SK-N-SH (cell line): ENCODE measurements at regions not wholly inside any gene's neighbourhood (a gene's known extent, or its start where the extent isn't known, plus 50 kb on each side); places are given as distances from the start of the nearest gene placed in this dataset.

Experiments used
- CTCF ChIA-PET: fragments of 300-600, 350-600 bp; formaldehyde crosslinking; extraction: SDS; loops from one replicate; lab custom pipeline; 2021; lab: Yijun Ruan, JAX
- POLR2A ChIA-PET: fragments of 350-600 bp; sonication (Branson Sonifier 250); formaldehyde crosslinking; extraction: SDS; loops from one replicate; lab custom pipeline; 2020; ENCODE audit warnings: antibody characterized with exemption, inconsistent platforms; lab: Yijun Ruan, JAX
- DNase-seq: peaks from one replicate; pipeline ENCODE4 v3.0.0; 2012
- H2AFZ ChIP-seq: fragments of 200-600 bp; sonication (generic); 2 replicates; pipeline ENCODE4 v1.8.1; 2016; ENCODE audit warnings: antibody characterized with exemption, mild to moderate bottlenecking, low read depth
- H3F3A ChIP-seq: fragments of 200-600 bp; sonication (generic); replicated peaks from 2 replicates; pipeline ENCODE3; 2016; ENCODE audit warnings: antibody characterized with exemption, mild to moderate bottlenecking; ENCODE audit not compliant: insufficient read depth
- H3K27ac ChIP-seq, 2 experiments: fragments of 200-500 bp in 1 of 2; fragments of 200-600 bp in 1 of 2; sonication (Bioruptor generic) in 1 of 2; sonication (generic), shearing (Covaris generic) in 1 of 2; 2 replicates each; pipeline versions ENCODE4 v1.5.1 to v1.6.1; 2014 to 2016; ENCODE audit warnings: low read depth in 2 of 2, inconsistent platforms in 1 of 2, low read length in 1 of 2, mild to moderate bottlenecking in 1 of 2, mixed read lengths in 1 of 2
- H3K27me3 ChIP-seq: fragments of 200-600 bp; sonication (generic), shearing (Covaris generic); 2 replicates; pipeline ENCODE4 v1.6.1; 2016; ENCODE audit warnings: mixed run types; ENCODE audit not compliant: insufficient read depth
- H3K36me3 ChIP-seq, 2 experiments: fragments of 200-500 bp in 1 of 2; fragments of 200-600 bp in 1 of 2; sonication (Bioruptor generic) in 1 of 2; sonication (generic) in 1 of 2; replicated peaks in 1 of 2; 2 replicates each; pipeline versions ENCODE3 to v1.5.1; 2014 to 2016; ENCODE audit warnings: low read length in 1 of 2, mild to moderate bottlenecking in 1 of 2; ENCODE audit not compliant: insufficient read depth in 2 of 2, control insufficient read depth in 1 of 2
- H3K4me1 ChIP-seq, 2 experiments: fragments of 200-500 bp in 1 of 2; fragments of 200-600 bp in 1 of 2; sonication (Bioruptor generic) in 1 of 2; sonication (generic), shearing (Covaris generic) in 1 of 2; 2 replicates each; pipeline versions ENCODE4 v1.5.1 to v1.6.1; 2014 to 2016; ENCODE audit warnings: low read depth in 1 of 2, low read length in 1 of 2, mixed run types in 1 of 2; ENCODE audit not compliant: insufficient read depth in 2 of 2, control insufficient read depth in 1 of 2
- H3K4me2 ChIP-seq: fragments of 200-600 bp; sonication (generic), shearing (Covaris generic); 2 replicates; pipeline ENCODE4 v1.6.1; 2017; ENCODE audit warnings: mixed run types
- H3K4me3 ChIP-seq, 2 experiments: fragments of 200-500 bp in 1 of 2; fragments of 200-600 bp in 1 of 2; sonication (Bioruptor generic) in 1 of 2; sonication (generic), shearing (Covaris generic) in 1 of 2; 2 replicates each; pipeline versions ENCODE4 v1.5.1 to v1.8.1; 2014 to 2016; ENCODE audit warnings: low read depth in 2 of 2, inconsistent platforms in 1 of 2, low read length in 1 of 2, mild to moderate bottlenecking in 1 of 2, mixed read lengths in 1 of 2, moderate library complexity in 1 of 2
- H3K79me2 ChIP-seq: fragments of 200-600 bp; sonication (generic); 2 replicates; pipeline ENCODE4 v1.8.1; 2017; ENCODE audit warnings: mild to moderate bottlenecking; ENCODE audit not compliant: insufficient read depth
- H3K9ac ChIP-seq: fragments of 200-600 bp; sonication (generic); 2 replicates; pipeline ENCODE4 v1.6.1; 2017; ENCODE audit warnings: mixed run types
- H3K9me2 ChIP-seq: fragments of 200-600 bp; sonication (generic); 2 replicates; pipeline ENCODE4 v1.6.1; 2017; ENCODE audit warnings: mixed run types
- H3K9me3 ChIP-seq: fragments of 200-600 bp; sonication (generic); 2 replicates; pipeline ENCODE4 v1.6.1; 2017; ENCODE audit warnings: mixed run types, mild to moderate bottlenecking, moderate library complexity
- H4K20me1 ChIP-seq: fragments of 200-600 bp; sonication (generic); 2 replicates; pipeline ENCODE4 v1.6.1; 2017; ENCODE audit warnings: mild to moderate bottlenecking, mixed run types; ENCODE audit not compliant: insufficient read depth
- CHD2 ChIP-seq: fragments of 150-350 bp; IDR thresholded peaks from 2 replicates; pipeline ENCODE4 v1.6.1; 2018; ENCODE audit warnings: low read length; ENCODE audit not compliant: partially characterized antibody
- CTCF ChIP-seq: fragments of 200-600 bp; sonication (generic); IDR thresholded peaks from 2 replicates; pipeline ENCODE4 v1.6.1; 2017; ENCODE audit warnings: antibody characterized with exemption, mild to moderate bottlenecking, moderate library complexity
- ELF1 ChIP-seq: IDR thresholded peaks from 2 replicates; pipeline ENCODE4 v1.4.0; 2012
- EP300 ChIP-seq, 2 experiments: IDR thresholded peaks; 2 replicates each; pipeline versions ENCODE4 v1.4.0 to v1.6.1; 2012; ENCODE audit warnings: borderline replicate concordance in 1 of 2, low read depth in 1 of 2, low read length in 1 of 2
- EZH2phosphoT487 ChIP-seq: fragments of 200-600 bp; sonication (generic); IDR thresholded peaks from 2 replicates; pipeline ENCODE4 v1.6.1; 2017; ENCODE audit warnings: low read depth, mixed run types, mild to moderate bottlenecking, antibody characterized with exemption, moderate library complexity, borderline replicate concordance
- FOSL2 ChIP-seq: IDR thresholded peaks from 2 replicates; pipeline ENCODE4 v1.4.0; 2012; ENCODE audit warnings: low read depth, mild to moderate bottlenecking, moderate library complexity, borderline replicate concordance
- FOXJ3 ChIP-seq: sonication (generic); formaldehyde crosslinking; IDR thresholded peaks from 2 replicates; pipeline ENCODE4 v1.5.1; 2020; ENCODE audit warnings: mild to moderate bottlenecking, missing genetic modification reagents
- JUND ChIP-seq: IDR thresholded peaks from 2 replicates; pipeline ENCODE4 v1.4.0; 2012
- MAX ChIP-seq: IDR thresholded peaks from 2 replicates; pipeline ENCODE4 v1.4.0; 2012; ENCODE audit warnings: low read depth
- MXI1 ChIP-seq: IDR thresholded peaks from 2 replicates; pipeline ENCODE4 v1.6.1; 2012; ENCODE audit warnings: mild to moderate bottlenecking, low read depth, low read length, improper control_type of control experiment
- NFIC ChIP-seq: IDR thresholded peaks from 2 replicates; pipeline ENCODE4 v1.4.0; 2012; ENCODE audit warnings: borderline replicate concordance
- NRF1 ChIP-seq: IDR thresholded peaks from 2 replicates; pipeline ENCODE4 v1.6.1; 2012; ENCODE audit warnings: low read depth, mild to moderate bottlenecking, low read length
- POLR2AphosphoS5 ChIP-seq: IDR thresholded peaks from 2 replicates; pipeline ENCODE4 v1.6.1; 2012; ENCODE audit warnings: low read depth, low read length
- RAD21 ChIP-seq: IDR thresholded peaks from 2 replicates; pipeline ENCODE4 v1.6.1; 2012; ENCODE audit warnings: mild to moderate bottlenecking, low read length
- RCOR1 ChIP-seq: fragments of 150-350 bp; IDR thresholded peaks from 2 replicates; pipeline ENCODE4 v1.6.1; 2017; ENCODE audit warnings: antibody characterized with exemption, low read length
- RXRA ChIP-seq: IDR thresholded peaks from 2 replicates; pipeline ENCODE4 v1.4.0; 2012; ENCODE audit warnings: low read depth, mild to moderate bottlenecking, borderline replicate concordance
- SIN3A ChIP-seq: IDR thresholded peaks from 2 replicates; pipeline ENCODE4 v1.6.1; 2012; ENCODE audit warnings: low read depth, mild to moderate bottlenecking, low read length, moderate library complexity, borderline replicate concordance
- TAF1 ChIP-seq: IDR thresholded peaks from 2 replicates; pipeline ENCODE4 v1.6.1; 2012; ENCODE audit warnings: low read depth, mild to moderate bottlenecking, low read length, moderate library complexity, borderline replicate concordance
- TEAD4 ChIP-seq: IDR thresholded peaks from 2 replicates; pipeline ENCODE4 v1.4.0; 2012; ENCODE audit warnings: mild to moderate bottlenecking, borderline replicate concordance; ENCODE audit not compliant: insufficient read depth
- WGBS: methylation state at CpG from one replicate; pipeline ENCODE4 v1.1.6; 2017; ENCODE audit warnings: low lambda C conversion rate; 5-methylcytosine and 5-hydroxymethylcytosine counted together
- TF ChIP-seq, protein P1 (sequence below): fragments of 150-350 bp; IDR thresholded peaks from 2 replicates; pipeline ENCODE4 v1.6.1; 2016; ENCODE audit warnings: mild to moderate bottlenecking, low read depth, low read length
- TF ChIP-seq, protein P2 (sequence below): IDR thresholded peaks from 2 replicates; pipeline ENCODE4 v1.4.0; 2012; ENCODE audit warnings: low read depth, borderline replicate concordance
- TF ChIP-seq, protein P3 (sequence below): IDR thresholded peaks from 2 replicates; pipeline ENCODE4; 2012

- ChIA-PET CTCF (no interaction called here), POLR2A (no interaction called here)
- Histone ChIP-seq H3K4me1 (no peaks in the 10 kb centered on the region), H3F3A (no peaks in the 10 kb centered on the region), H3K9me3 (no peaks in the 10 kb centered on the region), H3K36me3 (no peaks in the 10 kb centered on the region), H3K4me2 (no peak overlapping the region), H3K27ac (no peak overlapping the region), H2AFZ (no peak overlapping the region), H4K20me1 (no peaks in the 10 kb centered on the region), H3K27me3 (no peaks in the 10 kb centered on the region), H3K79me2 (no peaks in the 10 kb centered on the region), H3K9ac (no peak overlapping the region), H3K4me3 (no peak overlapping the region), H3K9me2 (no peaks in the 10 kb centered on the region)
- TF ChIP-seq, protein P1, sequence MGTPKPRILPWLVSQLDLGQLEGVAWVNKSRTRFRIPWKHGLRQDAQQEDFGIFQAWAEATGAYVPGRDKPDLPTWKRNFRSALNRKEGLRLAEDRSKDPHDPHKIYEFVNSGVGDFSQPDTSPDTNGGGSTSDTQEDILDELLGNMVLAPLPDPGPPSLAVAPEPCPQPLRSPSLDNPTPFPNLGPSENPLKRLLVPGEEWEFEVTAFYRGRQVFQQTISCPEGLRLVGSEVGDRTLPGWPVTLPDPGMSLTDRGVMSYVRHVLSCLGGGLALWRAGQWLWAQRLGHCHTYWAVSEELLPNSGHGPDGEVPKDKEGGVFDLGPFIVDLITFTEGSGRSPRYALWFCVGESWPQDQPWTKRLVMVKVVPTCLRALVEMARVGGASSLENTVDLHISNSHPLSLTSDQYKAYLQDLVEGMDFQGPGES, result no peak
- TF ChIP-seq CTCF (no peak), NFIC (no peak), MAX (no peak), FOSL2 (no peak), JUND (no peak), EZH2phosphoT487 (no peak), RAD21 (no peak), RXRA (no peak), TEAD4 (no peak), TAF1 (no peak), FOXJ3 (CRISPR knock-in tag) (no peak), MXI1 (no peak)
- TF ChIP-seq, protein P2, sequence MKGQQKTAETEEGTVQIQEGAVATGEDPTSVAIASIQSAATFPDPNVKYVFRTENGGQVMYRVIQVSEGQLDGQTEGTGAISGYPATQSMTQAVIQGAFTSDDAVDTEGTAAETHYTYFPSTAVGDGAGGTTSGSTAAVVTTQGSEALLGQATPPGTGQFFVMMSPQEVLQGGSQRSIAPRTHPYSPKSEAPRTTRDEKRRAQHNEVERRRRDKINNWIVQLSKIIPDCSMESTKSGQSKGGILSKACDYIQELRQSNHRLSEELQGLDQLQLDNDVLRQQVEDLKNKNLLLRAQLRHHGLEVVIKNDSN, result no peak
- DNase-seq, result no peak
Measured at GRCh38 chr5:155750571-155750970, 576.4 kb upstream of the SGCD start.

DNA sequence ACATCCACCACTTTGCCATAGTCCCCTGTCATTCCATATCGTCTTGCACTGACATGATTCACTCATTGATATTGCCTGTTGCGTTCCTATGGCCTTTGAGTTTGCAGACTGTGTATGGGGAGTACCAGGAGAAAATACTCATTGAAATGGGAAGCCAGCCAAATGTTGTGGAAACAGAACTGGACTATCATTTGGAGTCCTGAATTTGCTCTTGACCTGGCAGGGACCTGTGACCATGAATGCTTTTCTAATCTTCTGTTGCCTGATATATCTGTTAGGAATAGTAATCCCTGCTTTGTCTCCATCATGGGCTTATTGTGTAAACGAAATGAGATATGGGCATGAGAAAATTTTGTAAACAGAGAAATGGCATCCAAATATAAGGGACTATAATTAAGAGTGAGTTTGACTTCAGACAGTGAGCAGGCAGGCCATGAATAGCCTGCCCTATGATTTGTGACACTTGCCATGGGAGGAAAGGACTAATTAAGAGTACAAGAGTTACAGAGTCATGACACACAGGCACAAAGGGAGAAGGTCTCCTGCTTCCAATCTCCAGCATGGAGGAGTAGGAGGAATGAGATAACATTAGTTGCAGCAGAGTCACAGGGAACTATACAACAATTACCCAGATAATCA lies 572.9 kb upstream of the SGCD start:
- no peak overlapping the region for H3K4me2 ChIP-seq
- no peaks in the 10 kb centered on the region for H3K79me2 ChIP-seq
- ChIA-PET CTCF (no interaction called here), POLR2A (no interaction called here)
- WGBS, result 16% methylated on average over 3 of the region's 3 CpGs
- no peak overlapping the region for H3K9ac ChIP-seq
- H3F3A ChIP-seq, result no peaks in the 10 kb centered on the region
- no peaks in the 10 kb centered on the region for H3K9me3 ChIP-seq
- DNase-seq, result no peak
- H4K20me1 ChIP-seq, result no peaks in the 10 kb centered on the region
- H2AFZ ChIP-seq, result no peak overlapping the region
- H3K9me2 ChIP-seq, result no peaks in the 10 kb centered on the region
- H3K4me1 ChIP-seq, result no peaks in the 10 kb centered on the region
- no peaks in the 10 kb centered on the region for H3K36me3 ChIP-seq
- H3K4me3 ChIP-seq, result no peak overlapping the region
- no peak overlapping the region for H3K27ac ChIP-seq
- H3K27me3 ChIP-seq, result no peaks in the 10 kb centered on the region
- TF ChIP-seq EP300 (IDR thresholded peaks at IDR 0.05; ENCODE audit: borderline replicate concordance in 1 of 2, low read depth in 1 of 2, low read length in 1 of 2), result no peak
- no peak for TF ChIP-seq JUND
- TF ChIP-seq, protein P3, sequence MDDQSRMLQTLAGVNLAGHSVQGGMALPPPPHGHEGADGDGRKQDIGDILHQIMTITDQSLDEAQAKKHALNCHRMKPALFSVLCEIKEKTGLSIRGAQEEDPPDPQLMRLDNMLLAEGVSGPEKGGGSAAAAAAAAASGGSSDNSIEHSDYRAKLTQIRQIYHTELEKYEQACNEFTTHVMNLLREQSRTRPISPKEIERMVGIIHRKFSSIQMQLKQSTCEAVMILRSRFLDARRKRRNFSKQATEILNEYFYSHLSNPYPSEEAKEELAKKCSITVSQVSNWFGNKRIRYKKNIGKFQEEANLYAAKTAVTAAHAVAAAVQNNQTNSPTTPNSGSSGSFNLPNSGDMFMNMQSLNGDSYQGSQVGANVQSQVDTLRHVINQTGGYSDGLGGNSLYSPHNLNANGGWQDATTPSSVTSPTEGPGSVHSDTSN, result no peak
- TF ChIP-seq ELF1, result no peak
- TF ChIP-seq POLR2AphosphoS5, result no peak
- TF ChIP-seq SIN3A, result no peak
- no peak for TF ChIP-seq CHD2
- TF ChIP-seq FOSL2, result no peak
- TF ChIP-seq MXI1, result no peak
- no peak for TF ChIP-seq RXRA
- TF ChIP-seq EZH2phosphoT487, result no peak
- TF ChIP-seq RCOR1, result no peak
- TF ChIP-seq NRF1, result no peak
- TF ChIP-seq, protein P1, result no peak
